HG02571 (cell line): ENCODE measurements at regions not wholly inside any gene's neighbourhood (a gene's known extent, or its start where the extent isn't known, plus 50 kb on each side); places are given as distances from the start of the nearest gene placed in this dataset.

ENCODE experiments used
- ATAC-seq: cut with Tn5 transposase; IDR thresholded peaks from one replicate; pipeline ENCODE4 v1.9.1; 2021; ENCODE audit warnings: mild to moderate bottlenecking, moderate library complexity; ENCODE audit not compliant: unreplicated experiment

DNA sequence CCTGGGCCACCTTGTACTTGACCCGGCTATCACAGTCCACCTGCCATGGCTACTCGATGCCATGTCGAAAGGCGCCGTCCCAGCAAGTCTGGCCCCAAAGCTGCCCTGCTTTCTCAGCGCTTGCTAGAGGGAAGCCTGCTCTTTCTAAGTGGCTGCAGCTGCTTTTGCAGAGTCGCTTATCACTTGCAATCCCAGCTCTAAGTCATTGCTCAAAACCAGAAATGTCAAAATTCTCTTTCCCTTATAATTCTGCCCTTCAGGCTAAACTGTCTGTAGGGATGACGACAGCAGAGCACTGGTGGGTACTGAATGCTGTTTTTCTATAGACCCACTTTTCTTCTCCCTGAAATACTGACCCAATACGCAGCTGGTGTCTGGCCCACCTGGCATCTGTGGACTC lies 184.2 kb downstream of the ENGASE start:
- ATAC-seq: no peak

DNA sequence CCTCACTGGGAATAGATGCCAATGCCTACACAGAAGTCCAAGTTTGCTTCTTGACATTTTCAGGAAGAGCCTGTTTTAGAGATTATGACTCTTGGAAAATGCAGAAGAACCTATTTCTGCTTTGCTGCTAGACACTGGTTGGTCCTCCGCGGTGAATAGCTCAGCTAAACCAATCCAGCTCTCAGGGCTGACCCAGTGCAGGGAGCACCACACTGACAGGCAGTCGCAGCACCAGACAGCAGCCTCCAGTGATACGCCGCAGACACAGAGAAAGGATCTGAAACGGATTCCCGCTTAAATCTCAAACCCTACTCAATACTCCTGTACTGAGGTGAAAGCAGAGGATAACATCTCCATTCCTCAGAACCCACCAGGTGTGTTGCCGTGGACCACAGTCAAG lies 183.4 kb downstream of the ENGASE start:
- ATAC-seq: no peak

DNA sequence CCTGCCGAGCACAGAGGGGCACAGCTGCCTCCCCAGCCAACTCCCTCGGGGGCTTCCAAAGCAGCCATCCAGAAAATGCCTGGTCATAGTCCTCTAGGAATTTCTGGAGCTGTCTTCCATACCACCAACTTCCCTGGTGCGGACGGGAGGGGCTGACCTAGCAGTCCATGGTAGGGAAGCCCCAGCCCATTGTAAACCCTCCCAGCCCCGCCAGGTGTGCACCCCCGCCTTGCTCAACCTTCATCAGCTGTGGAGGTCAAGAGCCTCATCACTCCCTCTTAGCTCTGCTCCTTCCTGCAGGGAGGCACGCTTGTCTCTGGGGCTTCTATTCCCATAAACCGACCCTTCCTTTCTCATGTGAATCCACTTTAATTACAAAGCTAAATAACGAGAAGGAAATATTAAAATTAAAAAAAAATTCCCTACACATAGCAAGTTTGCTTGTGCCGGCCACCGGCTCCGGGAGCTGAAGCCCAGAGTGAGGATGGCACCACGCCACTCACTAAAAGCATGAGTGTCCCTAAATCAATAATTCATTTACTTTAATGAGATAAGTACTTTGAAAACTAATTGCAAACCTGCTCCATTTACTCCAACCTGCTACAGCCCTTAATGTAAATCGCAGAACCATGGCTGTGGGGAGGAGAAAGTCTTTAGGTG lies 181.4 kb downstream of the ENGASE start:
- no peak for ATAC-seq

DNA sequence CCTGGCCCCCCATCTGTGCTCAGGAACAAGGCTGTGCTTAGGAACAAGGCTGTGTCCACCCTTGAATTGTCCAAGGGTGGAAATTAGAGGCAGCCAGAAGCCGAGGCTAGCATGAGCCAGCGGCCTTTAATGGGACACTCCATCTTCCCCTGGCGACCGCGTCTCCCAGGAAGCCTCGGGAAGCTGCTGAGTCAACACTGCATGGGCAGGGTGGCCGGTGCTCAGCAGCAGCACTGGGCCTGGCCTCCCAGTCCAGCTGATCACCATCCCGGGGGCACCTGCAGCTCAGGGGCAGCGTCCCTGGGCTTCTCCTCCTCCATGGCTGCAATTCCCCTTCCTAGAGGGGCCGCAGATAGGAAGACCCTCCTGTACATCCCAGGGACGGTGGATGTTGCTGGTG lies 180.8 kb downstream of the ENGASE start:
- no peak for ATAC-seq

DNA sequence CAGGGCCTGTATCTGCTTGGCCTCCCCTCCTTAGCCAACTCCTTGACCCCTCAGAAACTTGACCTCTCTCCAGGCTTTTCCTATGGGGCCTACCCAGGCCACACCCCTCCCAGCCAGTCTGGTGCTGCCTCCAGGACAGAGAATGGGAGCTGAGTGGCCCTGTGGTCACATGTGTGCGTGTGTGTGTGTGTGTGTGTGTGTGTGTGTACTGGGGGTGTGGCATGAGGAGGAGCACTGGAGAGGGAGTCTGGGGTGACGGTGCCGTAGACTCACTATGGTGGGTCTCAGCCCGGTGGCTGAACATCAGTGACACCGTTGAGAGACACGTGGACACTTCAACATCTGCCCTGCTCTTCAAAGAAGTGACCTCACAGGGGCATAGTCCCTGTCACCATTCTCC lies 180.4 kb downstream of the ENGASE start:
- no peak for ATAC-seq

DNA sequence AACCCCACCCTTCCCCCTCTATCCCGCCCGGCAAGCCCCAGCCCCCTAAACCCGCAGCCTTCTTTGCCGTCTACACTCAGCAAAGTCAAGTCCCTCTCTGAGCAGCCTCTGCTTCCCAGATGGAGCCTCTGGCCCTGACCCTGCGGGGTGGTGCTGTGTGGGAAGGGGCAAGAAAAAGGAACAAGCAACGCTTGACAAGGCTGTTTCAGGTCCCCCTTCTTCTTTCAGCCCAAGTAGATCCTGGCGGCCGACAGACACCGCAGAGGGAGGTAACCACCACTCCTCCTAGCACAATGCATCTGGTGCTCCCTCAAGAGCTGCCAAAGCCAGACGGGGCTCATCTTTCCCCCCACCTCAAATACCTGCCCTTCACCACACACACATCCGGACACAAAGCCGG lies 178.3 kb downstream of the ENGASE start:
- no peak for ATAC-seq

DNA sequence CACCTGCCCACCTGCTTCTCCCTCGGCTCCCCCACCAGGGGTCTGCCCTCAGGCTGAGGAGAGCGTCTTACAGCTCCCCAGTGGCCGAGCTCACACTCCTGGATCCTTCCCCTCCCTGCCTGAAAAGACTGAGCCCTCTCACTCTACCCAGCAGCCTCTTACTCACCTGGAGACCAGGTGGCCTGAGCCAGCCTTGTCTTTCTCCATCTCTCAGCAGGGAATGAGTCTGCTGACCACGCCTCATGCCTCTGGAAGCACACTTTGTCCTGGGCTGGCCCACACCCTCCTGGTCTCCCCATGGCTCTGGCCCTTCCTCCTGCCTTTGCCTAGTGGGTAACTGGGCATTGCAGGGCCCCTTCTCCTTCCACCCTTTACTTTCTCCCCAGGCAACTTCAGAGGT lies 177.2 kb downstream of the ENGASE start:
- ATAC-seq: no peak

DNA sequence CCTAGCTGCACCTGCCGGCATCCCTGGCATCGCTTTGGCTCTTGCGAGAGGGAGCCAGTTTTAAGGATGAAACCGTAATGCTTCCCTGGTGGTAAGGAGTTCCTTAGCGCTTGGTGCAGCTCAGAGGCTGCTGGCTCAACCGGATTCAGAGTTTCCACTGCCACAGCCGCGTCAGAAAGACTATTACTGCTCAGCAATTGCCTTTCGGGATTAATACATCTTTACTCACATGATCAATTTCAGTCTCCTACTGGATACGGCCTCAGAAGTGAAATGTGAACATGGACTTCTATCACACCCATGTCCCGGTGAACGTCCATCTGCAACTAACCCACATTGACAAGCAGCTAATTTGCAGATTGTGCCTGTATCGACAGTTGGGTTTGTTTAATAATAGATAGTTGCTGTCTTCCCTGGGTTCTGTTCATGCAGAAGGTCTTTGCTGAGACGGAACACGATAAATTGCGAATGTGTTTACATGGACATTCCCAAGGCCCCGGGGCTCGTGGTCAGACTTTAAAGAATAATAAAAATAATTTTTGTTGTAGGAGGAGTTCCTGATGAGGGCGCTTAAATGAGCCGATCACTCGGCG lies 175.4 kb downstream of the ENGASE start:
- no peak for ATAC-seq

DNA sequence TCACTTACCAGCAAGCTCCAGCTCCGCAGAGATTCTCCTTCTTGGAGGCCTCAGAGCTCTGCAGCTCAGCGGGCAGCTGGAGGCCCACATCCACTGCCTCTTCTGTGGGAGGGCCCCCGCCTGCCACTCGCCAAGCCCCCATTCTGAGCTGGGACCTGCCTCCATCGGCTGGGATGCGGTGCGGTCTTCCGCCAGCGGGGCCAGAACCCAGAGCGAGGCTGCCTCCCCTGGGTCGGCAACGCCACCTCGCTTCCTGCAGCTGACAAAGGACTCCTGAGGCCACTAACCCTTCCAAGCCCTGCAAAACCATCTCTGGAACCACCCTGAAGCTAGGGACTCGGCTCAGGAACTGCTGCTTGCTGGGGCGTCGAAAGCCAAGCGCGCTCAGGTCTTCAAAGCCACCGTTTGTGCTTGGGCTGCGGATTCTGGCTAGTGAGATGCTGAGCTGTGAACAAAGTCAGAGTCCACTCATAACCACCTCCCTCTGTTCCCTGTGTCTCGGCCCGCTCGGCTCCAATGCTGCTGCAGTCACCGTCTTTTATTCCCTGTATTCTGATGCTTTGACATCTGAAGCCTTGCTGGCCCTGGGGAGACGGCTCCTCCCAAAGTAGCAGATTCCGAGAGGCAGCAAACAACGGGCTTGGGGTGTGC lies 174.3 kb downstream of the ENGASE start:
- ATAC-seq: no peak

DNA sequence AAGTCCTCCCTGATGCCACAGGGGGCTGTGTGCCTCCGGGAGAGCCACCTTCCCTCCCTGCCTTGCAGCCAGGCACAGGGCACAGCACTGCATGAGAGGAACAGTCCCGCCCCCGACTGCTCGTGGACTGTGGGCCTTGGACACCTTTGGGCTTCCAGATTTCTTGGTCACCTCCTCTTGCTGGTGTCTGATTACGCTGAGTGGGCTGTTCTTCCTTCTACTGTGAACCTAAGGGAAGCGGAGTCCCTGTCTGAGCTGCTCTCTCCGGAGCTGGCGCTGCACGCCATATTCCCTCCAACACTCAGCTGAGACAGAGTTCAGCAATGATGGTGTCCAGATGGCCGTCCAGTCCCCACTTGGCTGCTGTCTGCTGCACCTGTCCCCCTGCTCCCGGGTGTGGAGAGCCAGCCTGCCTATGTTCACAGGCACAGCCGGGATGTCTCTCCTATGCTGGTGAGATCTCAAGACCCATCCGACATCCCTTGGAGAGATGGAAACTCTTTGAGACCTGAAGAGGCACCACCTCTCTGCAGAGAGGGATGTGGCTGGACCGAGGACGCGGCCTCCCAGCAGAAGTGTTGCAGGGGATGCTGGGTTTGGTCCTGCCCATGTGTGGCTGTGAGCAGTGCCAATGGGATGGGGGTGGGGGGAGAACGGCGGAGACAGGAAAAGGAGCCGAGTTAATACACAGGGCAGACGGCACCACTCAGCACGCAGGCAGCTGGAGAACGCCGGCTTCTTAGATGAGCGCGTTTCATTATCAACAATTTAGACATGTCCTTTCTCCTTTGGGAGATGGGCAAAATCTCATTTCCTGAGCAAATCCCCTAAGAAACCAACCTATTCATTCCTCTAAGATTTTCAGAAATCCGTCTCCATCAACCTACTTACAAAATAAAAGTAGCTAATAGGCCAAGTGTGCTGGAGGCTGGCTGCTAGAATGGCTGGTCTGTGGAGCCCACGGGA lies 171.9 kb downstream of the ENGASE start:
- no peak for ATAC-seq

DNA sequence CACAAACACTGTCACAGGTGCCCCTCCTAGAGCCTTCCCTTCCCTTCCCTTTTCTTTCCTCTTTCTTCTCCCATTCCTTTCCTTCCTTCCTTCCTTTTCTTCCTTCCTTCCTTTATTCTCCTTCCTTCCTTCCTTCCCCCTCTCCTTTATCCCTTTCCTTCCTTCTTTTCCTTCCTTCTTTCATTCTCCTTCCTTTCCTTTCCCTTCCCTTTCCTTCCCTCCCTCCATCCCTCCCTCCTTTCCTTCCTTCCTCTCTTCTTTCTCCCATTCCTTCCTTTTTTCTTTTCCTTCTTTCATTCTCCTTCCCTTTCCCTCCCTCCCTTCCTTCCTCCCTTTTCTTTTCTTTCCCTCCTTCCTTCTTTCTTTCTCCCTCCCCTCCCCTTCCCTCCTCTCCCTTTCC lies 170.0 kb downstream of the ENGASE start:
- ATAC-seq: no peak

DNA sequence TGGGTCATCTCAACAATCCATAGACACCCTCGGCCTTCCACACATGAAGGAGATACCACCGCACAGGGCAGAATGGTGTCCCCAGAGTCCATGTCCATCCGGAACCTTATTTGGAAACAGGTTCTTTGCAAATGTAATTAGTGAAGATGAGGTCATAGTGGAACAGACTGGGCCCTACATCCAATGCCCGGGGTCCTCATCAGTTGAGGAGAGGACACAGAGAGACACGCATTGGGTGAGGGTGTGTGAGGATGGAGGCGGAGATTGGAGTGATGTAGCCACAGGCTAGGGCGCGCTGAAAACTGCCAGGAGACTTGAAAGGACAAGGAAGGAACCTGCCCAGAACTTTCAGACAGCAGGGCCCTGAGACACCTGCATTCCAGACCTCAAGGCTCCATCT lies 169.4 kb downstream of the ENGASE start:
- no peak for ATAC-seq

DNA sequence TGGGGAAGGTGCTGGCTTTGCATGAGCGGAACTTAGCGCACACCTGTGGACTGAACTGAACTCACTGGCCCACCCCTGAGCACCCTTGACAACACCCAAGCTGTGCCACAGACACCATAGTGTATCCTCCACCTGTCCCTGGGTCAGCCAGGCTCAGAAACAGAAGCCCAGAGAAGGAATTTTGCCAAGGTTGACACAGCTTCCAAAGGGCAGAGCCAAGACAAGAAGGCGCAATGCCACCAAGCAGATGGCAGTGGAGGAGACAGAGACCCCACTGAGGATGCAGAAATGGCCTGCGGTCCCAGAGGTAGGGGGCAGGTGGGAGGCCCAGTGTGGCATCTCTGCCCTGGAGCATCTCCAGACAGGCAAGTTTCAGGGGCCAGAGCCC lies 169.0 kb downstream of the ENGASE start:
- ATAC-seq: no peak

DNA sequence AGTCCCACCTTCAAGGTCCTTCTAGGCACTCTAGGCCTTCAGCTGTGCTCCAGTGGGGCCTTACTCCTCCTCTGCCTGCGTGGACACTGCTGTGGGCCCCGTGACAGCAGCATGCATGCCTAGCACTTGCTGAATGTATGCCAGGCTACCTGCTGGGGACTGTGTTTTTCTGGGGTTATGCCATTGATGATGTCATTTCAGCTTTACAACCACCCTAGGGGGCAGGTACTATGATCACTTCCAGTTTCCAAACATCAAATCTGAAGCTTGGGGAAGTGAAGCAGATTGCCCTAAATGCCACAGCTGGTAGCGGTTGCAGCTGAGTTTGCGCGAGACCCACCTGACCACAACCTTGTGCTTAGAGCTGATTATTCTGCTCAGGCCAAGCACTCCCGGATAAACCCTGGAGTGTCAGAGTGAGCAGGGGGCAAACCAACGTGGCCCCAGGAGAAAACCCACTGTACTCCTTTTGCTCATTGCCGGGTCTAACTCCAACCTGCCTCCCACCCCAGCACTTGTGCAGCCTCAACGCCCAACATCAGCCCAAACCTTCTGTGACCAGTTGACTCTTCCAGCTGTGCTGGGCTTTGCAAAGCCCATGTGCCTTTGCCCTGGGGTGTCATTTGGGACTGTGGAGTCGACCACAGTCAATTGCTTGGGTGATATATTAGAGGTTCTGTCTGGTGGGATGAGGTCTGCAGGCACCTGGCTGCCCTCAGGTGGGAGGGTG lies 168.4 kb downstream of the ENGASE start:
- no peak for ATAC-seq

DNA sequence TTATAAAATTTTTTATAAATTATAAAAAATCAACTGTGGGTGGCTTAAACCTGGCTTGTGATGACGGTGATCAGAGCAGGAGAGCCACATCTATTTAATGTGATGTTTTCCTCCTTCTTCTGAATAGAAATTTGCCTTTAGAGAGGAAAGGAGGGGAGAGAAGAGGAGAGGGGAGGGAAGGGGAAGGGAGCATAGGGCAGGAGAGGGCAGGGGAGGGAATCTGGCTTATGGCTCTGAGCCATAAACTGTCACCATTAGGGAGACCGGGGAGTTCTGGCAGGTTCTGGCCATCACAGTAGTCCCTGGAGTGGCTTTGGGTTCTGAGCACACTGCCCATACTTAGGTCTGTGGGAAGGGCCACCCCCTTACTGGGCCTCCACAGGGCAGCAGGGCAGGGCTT lies 167.8 kb downstream of the ENGASE start:
- no peak for ATAC-seq

DNA sequence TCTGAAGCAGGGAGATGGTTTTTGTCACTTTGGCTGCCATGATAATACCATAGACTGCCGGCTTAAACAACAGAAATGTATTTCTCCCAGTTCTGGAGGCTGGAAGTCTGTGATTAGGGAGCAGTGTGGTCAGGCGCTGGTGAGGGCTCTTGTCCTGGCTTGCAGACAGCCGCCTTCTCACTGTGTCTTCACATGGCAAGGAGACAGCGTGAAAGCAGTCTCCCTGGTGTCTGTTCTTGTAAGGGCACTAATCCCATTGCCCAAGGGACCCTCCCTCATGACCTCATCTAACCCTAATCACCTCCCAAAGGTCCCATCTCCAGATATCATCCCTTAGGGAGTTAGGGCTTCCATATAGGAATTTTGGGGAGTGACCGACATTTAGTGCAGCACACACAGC lies 167.0 kb downstream of the ENGASE start:
- no peak for ATAC-seq

DNA sequence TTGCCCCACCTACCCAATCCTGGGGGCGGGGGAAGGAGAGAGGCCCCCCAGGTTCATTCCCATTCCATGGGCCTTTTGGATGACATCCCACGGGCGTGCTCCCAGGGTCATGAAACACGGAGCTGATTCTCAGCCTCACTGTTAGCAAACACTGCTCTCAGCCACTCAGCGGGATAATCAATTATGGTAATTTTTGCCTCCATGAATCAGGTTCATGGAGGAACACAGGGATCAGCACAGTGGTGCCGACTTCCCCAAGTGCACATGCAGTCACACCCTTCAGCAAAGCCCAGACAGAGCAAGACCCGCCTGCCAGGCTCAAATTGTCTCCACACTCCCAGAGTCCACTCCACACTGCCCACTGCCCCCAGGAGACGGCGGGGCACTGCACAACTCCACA lies 164.6 kb downstream of the ENGASE start:
- ATAC-seq: no peak

DNA sequence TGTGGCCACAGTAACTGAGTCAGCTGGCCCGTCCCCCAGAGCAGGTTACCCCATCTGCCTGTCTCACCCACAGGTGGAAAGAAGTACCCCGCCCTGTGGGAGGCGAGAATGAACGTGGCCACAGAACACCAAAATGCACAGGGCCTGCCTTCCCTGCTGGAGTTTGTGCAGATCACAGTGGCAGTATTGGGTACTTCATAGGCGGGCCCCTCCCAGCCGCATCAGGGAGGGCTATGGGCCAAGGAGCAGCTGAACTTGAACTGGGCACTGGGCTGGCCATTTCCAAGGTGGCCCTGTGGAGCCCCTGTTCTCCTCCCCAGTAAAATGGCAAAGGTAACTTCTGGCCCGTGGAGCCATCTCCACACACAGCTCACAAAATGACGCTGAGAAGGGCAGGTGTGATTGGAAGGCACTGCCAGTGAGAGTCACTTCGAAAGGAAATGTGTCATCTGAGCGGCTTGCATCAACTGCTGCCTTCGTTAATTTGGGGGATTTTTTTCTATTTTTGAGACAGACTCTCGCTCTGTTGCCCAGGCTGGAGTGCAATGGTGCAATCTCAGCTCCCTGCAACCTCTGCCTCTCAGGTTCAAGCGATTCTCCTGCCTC lies 162.9 kb downstream of the ENGASE start:
- ATAC-seq: no peak

DNA sequence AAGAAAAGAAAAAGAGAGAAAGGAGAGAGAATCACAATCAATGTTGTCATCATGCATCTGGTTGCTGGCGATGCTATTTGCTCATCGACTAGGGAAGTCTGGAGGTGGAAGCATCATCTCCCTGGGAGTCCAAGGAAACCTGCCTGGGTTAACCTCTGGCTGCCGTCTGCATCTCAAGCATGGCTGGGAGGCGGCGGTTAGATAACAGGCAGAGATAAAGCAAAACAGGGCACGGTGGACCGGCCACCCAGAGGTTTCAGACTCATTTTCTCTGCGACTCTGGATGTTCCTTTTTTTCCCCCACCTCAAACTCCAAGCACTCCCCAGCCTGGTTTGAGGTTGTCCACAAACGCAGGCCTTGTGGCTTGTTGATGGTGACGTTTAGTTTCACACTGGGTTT lies 161.2 kb downstream of the ENGASE start:
- ATAC-seq: no peak

DNA sequence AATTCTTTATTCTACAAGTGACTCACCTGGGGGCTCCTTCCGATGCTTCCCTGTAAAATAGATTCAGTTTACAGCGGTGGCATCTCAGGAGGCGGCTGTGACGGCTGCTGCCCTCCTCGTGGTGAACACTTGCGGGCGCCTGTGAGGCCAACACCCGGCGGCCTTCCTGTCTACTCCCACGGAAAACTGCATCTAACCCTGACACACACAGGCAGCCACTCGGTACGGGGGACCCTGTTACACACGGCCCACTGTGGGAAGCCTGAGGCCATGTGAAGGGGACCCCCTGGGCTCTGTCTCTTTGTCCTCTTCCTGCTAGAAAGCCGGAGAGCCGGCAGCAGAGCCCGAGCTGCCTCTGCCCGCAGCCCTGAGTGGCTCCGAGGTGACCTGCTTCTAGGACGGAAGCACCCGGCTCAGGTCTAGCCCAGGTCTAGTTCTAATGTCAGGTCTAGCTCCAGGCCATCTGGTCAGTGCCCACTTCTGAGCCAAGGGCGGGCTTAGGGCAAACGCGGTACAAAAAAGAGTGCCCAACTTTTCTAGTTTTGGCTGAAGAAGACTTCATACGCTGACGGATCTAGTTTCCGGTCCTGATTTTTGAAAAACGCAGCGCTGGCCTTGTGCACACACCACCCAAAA lies 159.4 kb downstream of the ENGASE start:
- ATAC-seq: no peak
